Upper lobe of right lung (tissue), 1 donor: ENCODE measurements at regions not wholly inside any gene's neighbourhood (a gene's known extent, or its start where the extent isn't known, plus 50 kb on each side); places are given as distances from the start of the nearest gene placed in this dataset.

ENCODE experiments used
- ATAC-seq: fragments of 200-7000 bp; cut with Tn5 transposase; one replicate; pipeline ENCODE4 v1.9.1; 2020; ENCODE audit warnings: mild to moderate bottlenecking, moderate library complexity
- DNase-seq: peaks from one replicate; pipeline ENCODE4 v3.0.0-alpha.2; 2020
- H3K27ac ChIP-seq: fragments of 200-600 bp; one replicate; pipeline ENCODE4 v1.8.0; 2022
- H3K27me3 ChIP-seq: fragments of 200-600 bp; one replicate; pipeline ENCODE4 v1.8.0; 2022; ENCODE audit warnings: mild to moderate bottlenecking
- H3K36me3 ChIP-seq: fragments of 200-600 bp; one replicate; pipeline ENCODE4 v1.8.0; 2022
- H3K4me1 ChIP-seq: fragments of 200-600 bp; one replicate; pipeline ENCODE4 v1.8.0; 2022
- H3K4me3 ChIP-seq: fragments of 200-600 bp; one replicate; pipeline ENCODE4 v1.8.0; 2022; ENCODE audit warnings: mild to moderate bottlenecking
- H3K9me3 ChIP-seq: fragments of 200-600 bp; one replicate; pipeline ENCODE4 v1.8.0; 2022
- CTCF ChIP-seq: fragments of 200-600 bp; IDR thresholded peaks from one replicate; pipeline ENCODE4 v1.8.0; 2022; ENCODE audit warnings: antibody characterized with exemption
- intact Hi-C: fragments of 100-400 bp; cut with DNase I; formaldehyde crosslinking; loops from one replicate; pipeline ENCODE4 v1.11.0; 2022
- donor health status: DM: no; HTN: yes; CAD: no; lungs with severe emphysema.

- TF ChIP-seq CTCF = no peak
- no peaks in the 10 kb centered on the region for H3K27me3 ChIP-seq
- intact Hi-C loops = no loop called here
- no peaks in the 10 kb centered on the region for H3K4me1 ChIP-seq
- no peaks in the 10 kb centered on the region for H3K9me3 ChIP-seq
- H3K27ac ChIP-seq = no peak overlapping the region
- H3K4me3 ChIP-seq = no peak overlapping the region
- no peaks in the 10 kb centered on the region for H3K36me3 ChIP-seq
- DNase-seq = no peak
- no peak for ATAC-seq
Observed at GRCh38 chr5:86833868-86834267, 216.1 kb downstream of the COX7C start.

- H3K27me3 ChIP-seq = no peaks in the 10 kb centered on the region
- no peaks in the 10 kb centered on the region for H3K9me3 ChIP-seq
- no peak for TF ChIP-seq CTCF
- no peak overlapping the region for H3K27ac ChIP-seq
- H3K4me1 ChIP-seq = no peaks in the 10 kb centered on the region
- DNase-seq = no peak
- no peaks in the 10 kb centered on the region for H3K36me3 ChIP-seq
- ATAC-seq = no peak
- intact Hi-C loops = no loop called here
- no peak overlapping the region for H3K4me3 ChIP-seq
Observed at GRCh38 chr5:86837610-86838009, 219.9 kb downstream of the COX7C start.

GRCh38 chr5:86838083-86838482 is 220.3 kb downstream of the COX7C start:
- Histone ChIP-seq H3K27ac (no peak overlapping the region), H3K4me3 (no peak overlapping the region), H3K36me3 (no peaks in the 10 kb centered on the region), H3K9me3 (no peaks in the 10 kb centered on the region), H3K27me3 (no peaks in the 10 kb centered on the region), H3K4me1 (no peaks in the 10 kb centered on the region)
- DNase-seq (no peak), ATAC-seq (no peak)
- intact Hi-C loops = no loop called here
- TF ChIP-seq CTCF = no peak

GRCh38 chr5:86841000-86841644 is 223.4 kb downstream of the COX7C start:
- no peak overlapping the region for H3K27ac ChIP-seq
- H3K4me3 ChIP-seq = no peak overlapping the region
- no peak for ATAC-seq
- TF ChIP-seq CTCF = no peak
- intact Hi-C loops = no loop called here
- H3K36me3 ChIP-seq = no peaks in the 10 kb centered on the region
- no peaks in the 10 kb centered on the region for H3K9me3 ChIP-seq
- no peaks in the 10 kb centered on the region for H3K27me3 ChIP-seq
- H3K4me1 ChIP-seq = no peaks in the 10 kb centered on the region
- DNase-seq = no peak

- H3K4me3 ChIP-seq = no peak overlapping the region
- no peaks in the 10 kb centered on the region for H3K9me3 ChIP-seq
- no peak for TF ChIP-seq CTCF
- H3K4me1 ChIP-seq = no peaks in the 10 kb centered on the region
- intact Hi-C loops = no loop called here
- ATAC-seq = no peak
- DNase-seq = no peak
- no peaks in the 10 kb centered on the region for H3K27me3 ChIP-seq
- no peak overlapping the region for H3K27ac ChIP-seq
- H3K36me3 ChIP-seq = no peaks in the 10 kb centered on the region
Observed at GRCh38 chr5:86858442-86858841, 240.7 kb downstream of the COX7C start.

- Histone ChIP-seq H3K4me3 (no peak overlapping the region), H3K4me1 (no peaks in the 10 kb centered on the region), H3K27me3 (peaks cover under 1% of the 10 kb centered on the region), H3K9me3 (no peaks in the 10 kb centered on the region), H3K27ac (no peak overlapping the region), H3K36me3 (no peaks in the 10 kb centered on the region)
- DNase-seq (no peak), ATAC-seq (no peak)
- no peak for TF ChIP-seq CTCF
- intact Hi-C loops = no loop called here
Observed at GRCh38 chr5:86861512-86861911, 243.8 kb downstream of the COX7C start.
